HCT116 (cell line): ENCODE measurements at regions not wholly inside any gene's neighbourhood (a gene's known extent, or its start where the extent isn't known, plus 50 kb on each side); places are given as distances from the start of the nearest gene placed in this dataset.

Source experiments
- ATAC-seq: fragments of 200-7000 bp; cut with Tn5 transposase; 2 replicates; pipeline ENCODE4 v1.9.1; 2020; ENCODE audit warnings: mild to moderate bottlenecking, moderate library complexity
- BruUV-seq: library from RNA; stranded (reverse); fragments of 400-500 nt; replicated peaks from 2 replicates; lab custom pipeline; 2021; lab: Mats Ljungman, UMichigan
- CTCF ChIA-PET: fragments of 300-600 bp; sonication (Branson Sonifier 250); formaldehyde crosslinking; loops from one replicate; lab custom pipeline; 2021; ENCODE audit warnings: antibody characterized with exemption; lab: Charles Lee
- POLR2A ChIA-PET: fragments of 300-600, 350-600 bp; sonication (Branson Sonifier 250); formaldehyde crosslinking; loops from one replicate; lab custom pipeline; 2021; ENCODE audit warnings: antibody characterized with exemption; lab: Charles Lee
- RAD21 ChIA-PET, 2 experiments: fragments of 300-600 bp; sonication (Branson Sonifier 250); formaldehyde crosslinking; loops; one replicate each; lab custom pipeline; 2023; ENCODE audit warnings: low total read pairs in 2 of 2; ENCODE audit not compliant: uncharacterized antibody in 2 of 2, unreplicated experiment in 2 of 2, low non-redundant PET in 1 of 2; lab: Charles Lee
- DNase-seq: peaks from one replicate; pipeline ENCODE4 v3.0.0-alpha.2; 2010; ENCODE audit warnings: low read depth, low spot score
- H2AFZ ChIP-seq: fragments of 200-600 bp; shearing (Covaris generic), sonication (generic); 2 replicates; pipeline ENCODE4 v1.6.1; 2017; ENCODE audit warnings: low read depth, mixed run types, mixed read lengths, antibody characterized with exemption, low read length; ENCODE audit not compliant: poor library complexity, severe bottlenecking
- H3K27ac ChIP-seq: 2 replicates; pipeline ENCODE4 v1.5.1; 2012; ENCODE audit warnings: low read depth, low read length
- H3K27me3 ChIP-seq: fragments of 200-600 bp; sonication (generic); 2 replicates; pipeline ENCODE4 v1.6.1; 2016; ENCODE audit warnings: mixed run types, low read length, mixed read lengths; ENCODE audit not compliant: insufficient read depth
- H3K36me3 ChIP-seq, 2 experiments: fragments of 200-500 bp in 1 of 2; fragments of 200-600 bp in 1 of 2; sonication (Bioruptor generic) in 1 of 2; sonication (generic) in 1 of 2; 2 replicates each; pipeline versions ENCODE4 v1.5.1 to v1.6.1; 2014 to 2016; ENCODE audit warnings: low read length in 2 of 2, inconsistent platforms in 1 of 2, mixed read lengths in 1 of 2, mixed run types in 1 of 2; ENCODE audit not compliant: insufficient read depth in 2 of 2, control insufficient read depth in 1 of 2
- H3K4me1 ChIP-seq, 2 experiments: fragments of 200-600 bp in 1 of 2; sonication (generic) in 1 of 2; 2 replicates each; pipeline versions ENCODE4 v1.5.1 to v1.6.1; 2012 to 2017; ENCODE audit warnings: low read length in 2 of 2, inconsistent platforms in 1 of 2, mild to moderate bottlenecking in 1 of 2, mixed read lengths in 1 of 2, mixed run types in 1 of 2, moderate library complexity in 1 of 2; ENCODE audit not compliant: insufficient read depth in 2 of 2, control insufficient read depth in 1 of 2
- H3K4me2 ChIP-seq: fragments of 200-600 bp; sonication (generic); 2 replicates; pipeline ENCODE4 v1.6.1; 2017; ENCODE audit warnings: mixed run types, low read length, mixed read lengths
- H3K4me3 ChIP-seq, 2 experiments: fragments of 200-600 bp in 1 of 2; sonication (generic) in 1 of 2; replicated peaks in 1 of 2; 2 replicates each; pipeline ENCODE4 v1.5.1; 2011 to 2016; ENCODE audit warnings: low read length in 2 of 2, control low read depth in 1 of 2, low read depth in 1 of 2, mild to moderate bottlenecking in 1 of 2, mixed read lengths in 1 of 2, mixed run types in 1 of 2
- H3K79me2 ChIP-seq: fragments of 200-600 bp; sonication (generic); 2 replicates; pipeline ENCODE4 v1.6.1; 2017; ENCODE audit warnings: mild to moderate bottlenecking, mixed run types, low read length, moderate library complexity, mixed read lengths; ENCODE audit not compliant: insufficient read depth
- H3K9ac ChIP-seq: fragments of 200-600 bp; sonication (generic); 2 replicates; pipeline ENCODE4 v1.6.1; 2016; ENCODE audit warnings: low read length, mixed read lengths
- H3K9me2 ChIP-seq: fragments of 200-600 bp; sonication (generic), shearing (Covaris generic); 2 replicates; pipeline ENCODE4 v1.6.1; 2017; ENCODE audit warnings: mixed run types, mild to moderate bottlenecking, moderate library complexity; ENCODE audit not compliant: insufficient read depth
- H3K9me3 ChIP-seq, 2 experiments: fragments of 200-500 bp in 1 of 2; fragments of 200-600 bp in 1 of 2; sonication (Bioruptor generic) in 1 of 2; sonication (generic) in 1 of 2; 2 replicates each; pipeline ENCODE4 v1.6.1; 2014 to 2017; ENCODE audit warnings: low read length in 2 of 2, mixed read lengths in 2 of 2, inconsistent platforms in 1 of 2, low read depth in 1 of 2, mild to moderate bottlenecking in 1 of 2, mixed run types in 1 of 2, moderate library complexity in 1 of 2; ENCODE audit not compliant: control insufficient read depth in 1 of 2, insufficient read depth in 1 of 2
- H4K20me1 ChIP-seq: fragments of 200-600 bp; sonication (generic), shearing (Covaris generic); 2 replicates; pipeline ENCODE4 v1.6.1; 2017; ENCODE audit warnings: mixed run types, mild to moderate bottlenecking, moderate library complexity; ENCODE audit not compliant: insufficient read depth
- ATF3 ChIP-seq: IDR thresholded peaks from 2 replicates; pipeline ENCODE4 v1.6.1; 2012
- CEBPB ChIP-seq: IDR thresholded peaks from 2 replicates; pipeline ENCODE4 v1.6.1; 2012; ENCODE audit warnings: low read depth
- ELF1 ChIP-seq: IDR thresholded peaks from 2 replicates; pipeline ENCODE4 v1.6.1; 2012; ENCODE audit warnings: low read depth, borderline replicate concordance
- EZH2 ChIP-seq: fragments of 200-600 bp; sonication (generic); IDR thresholded peaks from 2 replicates; pipeline ENCODE4 v1.6.1; 2017; ENCODE audit warnings: antibody characterized with exemption, mixed run types
- EZH2phosphoT487 ChIP-seq: fragments of 200-600 bp; IDR thresholded peaks from 2 replicates; pipeline ENCODE4 v1.6.1; 2018; ENCODE audit warnings: antibody characterized with exemption, borderline replicate concordance
- JUND ChIP-seq: IDR thresholded peaks from 2 replicates; pipeline ENCODE4 v1.6.1; 2012
- POLR2AphosphoS5 ChIP-seq: IDR thresholded peaks from 2 replicates; pipeline ENCODE4 v1.6.1; 2011; ENCODE audit warnings: mild to moderate bottlenecking, low read depth, low read length, moderate library complexity
- ZFX ChIP-seq: fragments of 450-650 bp; IDR thresholded peaks from 2 replicates; pipeline ENCODE4 v1.6.1; 2017
- intact Hi-C: fragments of 100-400 bp; cut with micrococcal nuclease; formaldehyde crosslinking; loops from 2 replicates; pipeline ENCODE4 v1.10.0; 2022
- TF ChIP-seq, protein P1 (sequence below): IDR thresholded peaks from 2 replicates; pipeline ENCODE4 v1.6.1; 2012

GRCh38 chr3:105065895-105066839 lies 300.5 kb upstream of the ALCAM start:
- ATAC-seq (no peak), DNase-seq (no peak)
- no peaks in the 10 kb centered on the region for H3K9me3 ChIP-seq
- ChIA-PET CTCF (no interaction called here), RAD21 (no interaction called here), POLR2A (no interaction called here)
- H3K27ac ChIP-seq = no peak overlapping the region
- no peaks in the 10 kb centered on the region for H3K9me2 ChIP-seq
- no peaks in the 10 kb centered on the region for H3K4me1 ChIP-seq
- no peak overlapping the region for H3K4me3 ChIP-seq
- H3K9ac ChIP-seq = no peak overlapping the region
- intact Hi-C loops = no loop called here
- no peaks in the 10 kb centered on the region for H4K20me1 ChIP-seq
- H3K4me2 ChIP-seq = no peak overlapping the region
- TF ChIP-seq EZH2phosphoT487 (no peak), ELF1 (no peak), CEBPB (no peak)
- TF ChIP-seq, protein P1, sequence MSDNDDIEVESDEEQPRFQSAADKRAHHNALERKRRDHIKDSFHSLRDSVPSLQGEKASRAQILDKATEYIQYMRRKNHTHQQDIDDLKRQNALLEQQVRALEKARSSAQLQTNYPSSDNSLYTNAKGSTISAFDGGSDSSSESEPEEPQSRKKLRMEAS = no peak
- BruUV-seq = no TSS peak
- H3K79me2 ChIP-seq = no peaks in the 10 kb centered on the region
- no peak overlapping the region for H2AFZ ChIP-seq
- no peaks in the 10 kb centered on the region for H3K27me3 ChIP-seq
- H3K36me3 ChIP-seq = no peaks in the 10 kb centered on the region

DNA sequence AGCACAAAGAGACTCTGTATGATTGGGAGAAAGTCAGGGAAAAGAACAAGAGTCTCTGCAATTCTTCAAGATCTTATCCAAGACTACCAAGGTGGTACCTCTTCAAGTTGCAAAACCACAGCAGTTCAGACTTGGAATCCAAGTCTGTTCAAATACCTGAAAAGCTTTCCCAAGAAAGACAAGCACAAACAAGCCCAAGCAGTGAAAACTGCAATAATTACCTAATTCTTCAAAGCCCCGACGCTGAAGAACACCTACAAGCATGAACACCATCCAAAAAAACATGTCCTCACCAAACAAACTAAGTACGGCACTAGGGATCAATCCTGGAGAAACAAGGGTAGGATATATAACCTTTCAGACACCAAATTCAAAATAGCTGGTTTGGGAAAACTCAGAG lies 299.3 kb upstream of the ALCAM start:
- Histone ChIP-seq H3K36me3 (no peaks in the 10 kb centered on the region), H2AFZ (no peak overlapping the region), H3K9ac (no peak overlapping the region), H3K27ac (no peak overlapping the region), H3K9me3 (no peaks in the 10 kb centered on the region), H4K20me1 (no peaks in the 10 kb centered on the region), H3K9me2 (no peaks in the 10 kb centered on the region), H3K4me3 (no peak overlapping the region), H3K27me3 (no peaks in the 10 kb centered on the region), H3K4me1 (no peaks in the 10 kb centered on the region), H3K79me2 (no peaks in the 10 kb centered on the region), H3K4me2 (no peak overlapping the region)
- intact Hi-C loops = no loop called here
- BruUV-seq = no TSS peak
- POLR2A ChIA-PET = no interaction called here
- DNase-seq (no peak), ATAC-seq (no peak)
- RAD21 ChIA-PET = no interaction called here
- TF ChIP-seq, protein P1 = no peak
- TF ChIP-seq CEBPB (no peak), ELF1 (no peak), ZFX (no peak), EZH2 (no peak), JUND (no peak), ATF3 (no peak), POLR2AphosphoS5 (no peak)
- CTCF ChIA-PET = no interaction called here
